ENCODE measurements at regions not wholly inside any gene's neighbourhood (a gene's known extent, or its start where the extent isn't known, plus 50 kb on each side); places are given as distances from the start of the nearest gene placed in this dataset.

GRCh38 chr5:53331463-53331862 is 149.0 kb upstream of the FST start:
- Histone ChIP-seq H3K27me3 (replicated peaks; ENCODE audit: control insufficient read depth, insufficient read depth, low read length) (no peaks in the 10 kb centered on the region), H3K36me3 (ENCODE audit: control insufficient read depth, insufficient read depth, low read length, severe bottlenecking) (no peaks in the 10 kb centered on the region), H3K4me1 (ENCODE audit: control insufficient read depth, insufficient read depth, low read length) (peaks cover 53% of the 10 kb centered on the region), H3K9me3 (ENCODE audit: control insufficient read depth, low read length) (no peaks in the 10 kb centered on the region), H3K4me3 (ENCODE audit: low read length) (no peak overlapping the region), H3K9ac (ENCODE audit: low read length) (no peak overlapping the region)
- DNase-seq (ENCODE audit: low read depth), result peak; percentile 31

GRCh38 chr5:53333160-53333559 is 147.3 kb upstream of the FST start:
- H3K27me3 ChIP-seq (replicated peaks; ENCODE audit: control insufficient read depth, insufficient read depth, low read length), result no peaks in the 10 kb centered on the region
- DNase-seq (ENCODE audit: low read depth), result peak; percentile 49
- H3K9ac ChIP-seq (ENCODE audit: low read length), result no peak overlapping the region
- H3K4me1 ChIP-seq (ENCODE audit: control insufficient read depth, insufficient read depth, low read length), result peaks cover 42% of the 10 kb centered on the region
- H3K36me3 ChIP-seq (ENCODE audit: control insufficient read depth, insufficient read depth, low read length, severe bottlenecking), result no peaks in the 10 kb centered on the region
- H3K4me3 ChIP-seq (ENCODE audit: low read length), result no peak overlapping the region
- no peaks in the 10 kb centered on the region for H3K9me3 ChIP-seq (ENCODE audit: control insufficient read depth, low read length)

DNA sequence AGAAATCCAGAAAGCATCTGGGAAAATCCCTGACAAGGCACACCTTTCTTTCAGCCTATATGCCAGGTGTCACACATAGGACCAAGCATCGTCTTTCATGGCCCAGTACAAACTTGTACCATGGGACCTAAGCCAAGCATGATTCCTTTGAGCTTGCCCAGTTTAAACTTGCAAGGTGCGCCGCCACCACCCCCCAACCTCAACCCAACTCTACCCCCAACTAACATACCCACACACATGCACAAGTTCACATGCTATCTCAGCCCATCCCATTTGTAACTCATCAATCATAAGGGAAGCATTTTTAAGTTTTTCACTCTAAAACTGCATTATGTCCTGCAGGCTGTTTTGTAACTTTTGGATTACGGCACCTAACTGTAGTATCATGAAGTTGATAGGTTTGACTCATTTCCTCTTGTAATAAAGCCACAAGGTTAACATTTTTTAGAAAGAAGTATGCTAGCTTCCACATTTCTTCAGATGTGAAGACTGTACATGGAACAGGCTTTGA is 145.9 kb upstream of the FST start:
- Histone ChIP-seq H3K9me3 (ENCODE audit: control insufficient read depth, low read length) (no peaks in the 10 kb centered on the region), H3K9ac (ENCODE audit: low read length) (no peak overlapping the region), H3K36me3 (ENCODE audit: control insufficient read depth, insufficient read depth, low read length, severe bottlenecking) (no peaks in the 10 kb centered on the region), H3K27me3 (replicated peaks; ENCODE audit: control insufficient read depth, insufficient read depth, low read length) (no peaks in the 10 kb centered on the region), H3K4me1 (ENCODE audit: control insufficient read depth, insufficient read depth, low read length) (peaks cover 42% of the 10 kb centered on the region), H3K4me3 (ENCODE audit: low read length) (no peak overlapping the region)
- peak; percentile 64 for DNase-seq (ENCODE audit: low read depth)

DNA sequence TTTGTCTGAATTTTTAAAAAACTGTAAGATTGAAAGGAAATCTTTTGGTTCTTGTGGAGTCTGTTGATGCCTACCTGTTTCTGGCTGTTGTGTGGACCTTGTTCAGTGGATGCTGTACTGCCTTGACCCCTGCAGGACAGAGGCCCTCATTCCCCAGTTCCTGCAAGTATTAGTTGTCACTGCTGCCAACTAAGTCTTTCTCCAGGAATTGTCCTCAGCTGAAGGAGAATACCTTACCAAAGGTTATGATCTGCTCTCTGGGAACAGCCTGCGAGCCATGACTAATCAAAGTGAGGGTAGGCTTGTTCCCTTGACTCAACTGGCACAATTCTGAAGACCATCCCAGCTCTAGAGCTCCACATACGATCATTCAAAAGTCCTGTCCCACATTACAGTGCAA is 145.3 kb upstream of the FST start:
- Histone ChIP-seq H3K4me3 (ENCODE audit: low read length) (no peak overlapping the region), H3K36me3 (ENCODE audit: control insufficient read depth, insufficient read depth, low read length, severe bottlenecking) (no peaks in the 10 kb centered on the region), H3K4me1 (ENCODE audit: control insufficient read depth, insufficient read depth, low read length) (peaks cover 42% of the 10 kb centered on the region), H3K27me3 (replicated peaks; ENCODE audit: control insufficient read depth, insufficient read depth, low read length) (no peaks in the 10 kb centered on the region), H3K9me3 (ENCODE audit: control insufficient read depth, low read length) (no peaks in the 10 kb centered on the region), H3K9ac (ENCODE audit: low read length) (no peak overlapping the region)
- DNase-seq (ENCODE audit: low read depth), result no peak

GRCh38 chr5:53337827-53338226 is 142.6 kb upstream of the FST start:
- Histone ChIP-seq H3K27me3 (replicated peaks; ENCODE audit: control insufficient read depth, insufficient read depth, low read length) (no peaks in the 10 kb centered on the region), H3K4me1 (ENCODE audit: control insufficient read depth, insufficient read depth, low read length) (peaks cover 26% of the 10 kb centered on the region), H3K4me3 (ENCODE audit: low read length) (no peak overlapping the region), H3K9me3 (ENCODE audit: control insufficient read depth, low read length) (no peaks in the 10 kb centered on the region), H3K9ac (ENCODE audit: low read length) (no peak overlapping the region), H3K36me3 (ENCODE audit: control insufficient read depth, insufficient read depth, low read length, severe bottlenecking) (no peaks in the 10 kb centered on the region)
- no peak for DNase-seq (ENCODE audit: low read depth)

DNA sequence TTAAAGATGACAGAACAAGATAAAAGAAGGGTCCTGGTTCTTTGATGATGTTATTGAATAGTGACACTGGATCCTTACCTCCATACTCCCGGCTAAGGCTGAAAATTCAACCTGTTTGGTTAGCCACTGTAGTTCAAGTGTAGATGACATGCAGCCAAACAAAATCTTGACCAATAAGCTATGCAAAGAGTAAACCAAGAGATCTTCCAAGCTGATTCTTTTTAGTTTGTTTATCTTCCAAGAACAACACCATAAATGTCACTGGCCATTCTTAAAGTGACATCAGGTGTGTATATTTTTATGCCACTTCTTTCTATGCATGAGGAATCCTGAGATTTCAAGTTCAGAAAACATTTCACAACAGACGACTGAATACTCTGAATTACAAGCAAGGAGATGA is 141.5 kb upstream of the FST start:
- H3K9ac ChIP-seq (ENCODE audit: low read length), result no peak overlapping the region
- no peaks in the 10 kb centered on the region for H3K27me3 ChIP-seq (replicated peaks; ENCODE audit: control insufficient read depth, insufficient read depth, low read length)
- H3K4me1 ChIP-seq (ENCODE audit: control insufficient read depth, insufficient read depth, low read length), result peaks cover 27% of the 10 kb centered on the region
- H3K36me3 ChIP-seq (ENCODE audit: control insufficient read depth, insufficient read depth, low read length, severe bottlenecking), result no peaks in the 10 kb centered on the region
- no peak for DNase-seq (ENCODE audit: low read depth)
- H3K9me3 ChIP-seq (ENCODE audit: control insufficient read depth, low read length), result no peaks in the 10 kb centered on the region
- H3K4me3 ChIP-seq (ENCODE audit: low read length), result no peak overlapping the region

GRCh38 chr5:53339962-53340540 is 140.4 kb upstream of the FST start:
- Histone ChIP-seq H3K4me1 (ENCODE audit: control insufficient read depth, insufficient read depth, low read length) (peaks cover 16% of the 10 kb centered on the region), H3K4me3 (ENCODE audit: low read length) (no peak overlapping the region), H3K27me3 (replicated peaks; ENCODE audit: control insufficient read depth, insufficient read depth, low read length) (no peaks in the 10 kb centered on the region), H3K9me3 (ENCODE audit: control insufficient read depth, low read length) (no peaks in the 10 kb centered on the region), H3K36me3 (ENCODE audit: control insufficient read depth, insufficient read depth, low read length, severe bottlenecking) (no peaks in the 10 kb centered on the region), H3K9ac (ENCODE audit: low read length) (no peak overlapping the region)
- peak; percentile 57 for DNase-seq (ENCODE audit: low read depth)

- Histone ChIP-seq H3K4me3 (ENCODE audit: low read length) (no peak overlapping the region), H3K27me3 (replicated peaks; ENCODE audit: control insufficient read depth, insufficient read depth, low read length) (no peaks in the 10 kb centered on the region), H3K4me1 (ENCODE audit: control insufficient read depth, insufficient read depth, low read length) (peaks cover 11% of the 10 kb centered on the region), H3K36me3 (ENCODE audit: control insufficient read depth, insufficient read depth, low read length, severe bottlenecking) (no peaks in the 10 kb centered on the region), H3K9me3 (ENCODE audit: control insufficient read depth, low read length) (no peaks in the 10 kb centered on the region), H3K9ac (ENCODE audit: low read length) (no peak overlapping the region)
- DNase-seq (ENCODE audit: low read depth), result no peak
Observed at GRCh38 chr5:53340956-53341750, 139.3 kb upstream of the FST start.

DNA sequence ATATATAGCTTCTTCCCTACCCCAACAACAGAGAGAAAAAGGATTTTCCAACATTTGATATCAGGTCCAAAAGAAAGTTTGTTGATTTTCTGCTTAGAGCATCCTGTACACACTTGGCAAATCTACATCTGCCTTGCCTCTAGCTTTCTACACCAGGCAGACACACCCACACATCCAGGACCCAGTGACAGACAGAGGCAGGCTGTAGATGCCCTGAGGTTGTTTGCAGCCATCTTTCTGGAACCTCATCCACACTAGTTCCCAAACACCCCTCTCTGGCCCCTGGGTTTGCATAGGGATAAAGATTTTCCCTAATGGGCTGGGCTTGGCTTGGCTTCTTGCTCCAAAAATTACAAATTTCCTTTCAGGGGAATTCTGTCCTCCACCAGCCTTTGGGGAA is 138.2 kb upstream of the FST start:
- no peaks in the 10 kb centered on the region for H3K27me3 ChIP-seq (replicated peaks; ENCODE audit: control insufficient read depth, insufficient read depth, low read length)
- H3K9me3 ChIP-seq (ENCODE audit: control insufficient read depth, low read length), result no peaks in the 10 kb centered on the region
- no peak for DNase-seq (ENCODE audit: low read depth)
- no peaks in the 10 kb centered on the region for H3K36me3 ChIP-seq (ENCODE audit: control insufficient read depth, insufficient read depth, low read length, severe bottlenecking)
- no peak overlapping the region for H3K4me3 ChIP-seq (ENCODE audit: low read length)
- no peak overlapping the region for H3K9ac ChIP-seq (ENCODE audit: low read length)
- peaks cover 11% of the 10 kb centered on the region for H3K4me1 ChIP-seq (ENCODE audit: control insufficient read depth, insufficient read depth, low read length)

GRCh38 chr5:53343187-53343586 is 137.2 kb upstream of the FST start:
- no peaks in the 10 kb centered on the region for H3K36me3 ChIP-seq (ENCODE audit: control insufficient read depth, insufficient read depth, low read length, severe bottlenecking)
- no peak overlapping the region for H3K9ac ChIP-seq (ENCODE audit: low read length)
- DNase-seq (ENCODE audit: low read depth), result peak; percentile 70
- peaks cover 11% of the 10 kb centered on the region for H3K4me1 ChIP-seq (ENCODE audit: control insufficient read depth, insufficient read depth, low read length)
- no peak overlapping the region for H3K4me3 ChIP-seq (ENCODE audit: low read length)
- no peaks in the 10 kb centered on the region for H3K27me3 ChIP-seq (replicated peaks; ENCODE audit: control insufficient read depth, insufficient read depth, low read length)
- H3K9me3 ChIP-seq (ENCODE audit: control insufficient read depth, low read length), result no peaks in the 10 kb centered on the region

- Histone ChIP-seq H3K36me3 (ENCODE audit: control insufficient read depth, insufficient read depth, low read length, severe bottlenecking) (no peaks in the 10 kb centered on the region), H3K27me3 (replicated peaks; ENCODE audit: control insufficient read depth, insufficient read depth, low read length) (no peaks in the 10 kb centered on the region), H3K9me3 (ENCODE audit: control insufficient read depth, low read length) (no peaks in the 10 kb centered on the region), H3K9ac (ENCODE audit: low read length) (no peak overlapping the region), H3K4me3 (ENCODE audit: low read length) (no peak overlapping the region), H3K4me1 (ENCODE audit: control insufficient read depth, insufficient read depth, low read length) (no peaks in the 10 kb centered on the region)
- DNase-seq (ENCODE audit: low read depth), result no peak
Observed at GRCh38 chr5:53350368-53350767, 130.1 kb upstream of the FST start.
